Activated effector memory CD4-positive, alpha-beta T cell treated with anti-CD3 and anti-CD28 coated beads, Interleukin-2, amount 50 U/mL, for 16 hours (primary cell): ENCODE measurements at regions not wholly inside any gene's neighbourhood (a gene's known extent, or its start where the extent isn't known, plus 50 kb on each side); places are given as distances from the start of the nearest gene placed in this dataset.
A peak's percentile ranks its signal among the peaks of the same experiment; 100 is the strongest.

Experiments used
- DNase-seq: peaks from one replicate; pipeline ENCODE4 v3.0.0-alpha.2; 2020

DNA sequence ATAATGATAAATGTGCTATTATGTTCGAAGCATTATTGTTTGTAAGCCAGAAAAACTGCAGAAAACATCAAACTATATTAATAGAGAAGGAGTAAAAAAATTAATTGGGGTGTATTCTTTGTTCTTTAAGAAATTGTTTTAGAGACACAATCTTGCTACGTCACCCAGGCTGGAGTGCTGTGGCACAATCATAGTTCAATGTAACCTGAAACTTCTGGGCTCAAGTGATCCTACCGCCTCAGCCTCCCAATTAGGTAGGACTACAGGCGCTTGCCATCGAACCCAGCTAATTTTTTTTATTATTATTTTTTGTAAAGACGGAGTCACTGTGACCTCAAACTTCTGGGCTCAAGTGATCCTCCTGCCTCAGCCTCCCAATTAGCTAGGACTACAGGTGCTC is 1138.6 kb downstream of the GATA3 start:
- DNase-seq = no peak

DNA sequence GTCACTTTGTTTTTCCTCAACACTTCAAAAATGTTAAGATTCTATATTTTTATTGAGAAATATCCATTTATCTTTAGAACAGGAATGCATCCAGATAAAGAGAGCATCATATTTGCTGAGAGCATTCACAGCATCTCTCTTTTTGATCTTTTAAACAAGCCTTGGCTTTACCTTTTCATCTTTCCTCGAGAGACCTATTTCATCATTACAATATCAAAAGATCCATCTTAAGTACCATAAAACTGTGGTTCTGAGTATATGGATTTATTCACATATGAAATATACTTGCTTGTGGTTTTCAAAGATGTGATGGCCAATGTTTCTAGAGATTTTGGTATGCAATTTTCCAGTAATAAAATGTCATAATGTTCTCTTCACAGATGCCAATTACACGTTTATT is 1140.9 kb downstream of the GATA3 start:
- DNase-seq = no peak

DNA sequence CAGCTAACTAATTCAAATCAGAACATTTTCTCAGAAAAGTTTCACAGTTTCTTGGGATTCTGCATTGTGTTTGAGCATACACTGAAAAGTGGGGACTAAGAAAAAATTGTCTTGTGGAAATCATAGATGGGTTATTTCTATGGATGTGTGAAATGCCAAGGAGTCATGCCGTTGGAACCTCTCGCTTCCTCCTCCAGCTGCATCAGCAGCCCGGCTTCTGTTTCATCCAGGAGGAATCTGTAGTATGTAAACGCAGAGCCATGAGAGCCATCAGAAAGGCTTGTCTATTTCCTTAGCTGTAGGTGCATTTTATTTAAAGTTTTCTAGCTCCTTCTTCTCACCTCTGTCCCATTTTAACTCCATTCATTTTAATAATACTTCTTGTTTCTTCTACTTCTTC is 1144.1 kb downstream of the GATA3 start:
- DNase-seq = no peak

DNA sequence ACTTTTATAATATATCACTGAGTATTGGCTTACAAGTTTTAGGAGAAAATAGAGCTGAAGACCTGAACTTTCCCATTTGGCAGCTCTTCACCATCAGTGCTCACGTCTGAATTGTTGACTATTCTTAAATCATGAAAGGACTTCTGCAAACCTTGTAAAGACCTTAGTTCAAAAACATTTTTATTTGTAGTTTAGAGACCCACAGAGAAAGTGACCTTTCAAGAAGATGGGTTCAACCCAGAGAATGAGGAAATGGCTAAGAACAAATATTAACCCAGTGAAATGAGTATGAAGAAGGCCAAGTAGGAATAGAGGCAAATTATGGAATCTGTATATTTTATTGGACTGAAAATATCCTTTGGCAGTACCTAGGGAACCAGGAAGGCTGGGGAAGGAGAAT is 1151.1 kb downstream of the GATA3 start:
- no peak for DNase-seq

DNA sequence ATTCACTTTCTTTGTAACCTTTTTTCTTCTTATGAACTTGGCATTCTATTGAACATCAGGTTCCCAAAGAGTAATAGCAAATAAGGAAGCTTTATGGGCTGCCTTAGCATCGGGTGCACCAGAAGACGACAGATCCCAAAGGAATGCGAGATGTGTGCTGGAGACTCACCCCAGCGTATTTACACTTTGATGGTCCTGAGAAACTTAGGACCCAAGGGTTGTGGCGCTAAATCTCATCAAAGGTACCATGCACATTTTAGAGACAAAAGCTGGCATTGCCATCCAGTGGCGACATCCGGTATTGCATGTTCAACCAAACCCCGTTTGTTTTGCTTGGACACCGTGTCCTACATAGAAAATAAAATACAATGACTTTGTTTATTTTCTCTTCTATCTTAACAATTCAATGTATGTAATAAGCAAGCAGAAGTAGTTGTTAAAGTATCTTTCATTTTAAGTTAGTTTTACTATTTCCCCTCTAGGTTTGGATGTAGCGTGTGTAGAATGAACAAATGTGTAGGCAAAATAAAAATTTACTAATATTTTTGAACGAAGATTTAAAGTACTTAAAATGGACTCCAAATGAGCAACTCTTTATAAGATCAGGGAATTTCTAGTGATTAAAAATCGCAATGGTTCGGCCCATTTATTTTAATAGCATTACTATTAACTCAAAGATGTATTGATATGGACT is 1154.8 kb downstream of the GATA3 start:
- peak; percentile 91 for DNase-seq

DNA sequence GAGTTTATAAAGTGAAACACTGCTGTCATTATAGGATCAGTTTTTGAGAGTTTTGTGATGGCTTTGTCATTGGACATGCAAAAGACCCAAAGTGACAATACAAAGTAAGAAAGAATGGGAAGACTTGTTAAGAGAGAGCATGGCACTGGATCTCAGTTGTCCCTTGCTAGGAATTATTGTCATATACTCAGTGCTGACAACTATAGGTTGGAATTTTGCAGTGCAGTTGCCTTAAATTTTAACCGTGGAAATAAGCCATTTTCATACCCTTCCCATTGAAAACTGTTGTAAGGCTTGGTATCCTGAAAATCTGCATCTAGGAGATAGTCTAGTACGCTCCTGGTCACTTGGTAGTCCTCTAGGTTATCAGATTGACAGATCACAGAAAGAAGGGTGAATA is 1156.7 kb downstream of the GATA3 start:
- no peak for DNase-seq

DNA sequence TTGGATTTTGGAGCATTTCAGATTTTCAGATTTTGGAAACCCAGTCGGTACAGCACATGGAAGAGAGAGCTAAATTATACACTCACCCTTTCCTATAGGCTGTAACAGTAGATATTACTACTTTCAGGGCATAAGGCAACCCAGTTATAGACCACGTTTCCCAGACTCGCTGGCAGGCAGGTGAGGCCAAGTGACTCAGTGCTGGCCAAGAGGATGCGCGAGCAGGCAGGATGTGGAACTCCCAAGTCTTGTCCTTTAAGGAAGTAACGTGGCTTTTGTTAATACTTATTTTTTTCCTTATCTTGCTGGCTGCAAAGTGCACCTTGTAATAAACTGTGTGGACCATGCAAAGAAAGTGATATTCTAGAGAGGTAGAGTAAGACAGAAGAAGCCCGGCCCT is 1160.1 kb downstream of the GATA3 start:
- no peak for DNase-seq

DNA sequence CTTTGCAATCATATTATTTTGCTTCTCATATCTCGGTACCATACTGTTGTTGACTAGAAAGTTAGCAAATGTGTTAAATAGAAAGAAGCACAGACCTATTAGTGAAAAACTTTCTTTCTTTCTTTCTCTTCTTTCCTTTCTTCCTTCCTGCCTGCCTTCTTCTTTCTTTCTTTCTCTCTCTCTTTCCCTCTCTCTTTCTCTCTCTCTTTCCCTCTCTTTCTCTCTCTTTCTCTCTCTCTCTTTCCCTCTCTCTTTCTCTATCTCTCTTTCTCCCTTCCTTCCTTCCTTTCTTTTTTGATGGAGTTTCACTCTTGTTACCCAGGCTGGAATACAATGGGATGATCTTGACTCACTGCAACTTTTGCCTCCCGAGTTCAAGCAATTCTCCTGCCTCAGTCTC is 1160.6 kb downstream of the GATA3 start:
- no peak for DNase-seq

DNA sequence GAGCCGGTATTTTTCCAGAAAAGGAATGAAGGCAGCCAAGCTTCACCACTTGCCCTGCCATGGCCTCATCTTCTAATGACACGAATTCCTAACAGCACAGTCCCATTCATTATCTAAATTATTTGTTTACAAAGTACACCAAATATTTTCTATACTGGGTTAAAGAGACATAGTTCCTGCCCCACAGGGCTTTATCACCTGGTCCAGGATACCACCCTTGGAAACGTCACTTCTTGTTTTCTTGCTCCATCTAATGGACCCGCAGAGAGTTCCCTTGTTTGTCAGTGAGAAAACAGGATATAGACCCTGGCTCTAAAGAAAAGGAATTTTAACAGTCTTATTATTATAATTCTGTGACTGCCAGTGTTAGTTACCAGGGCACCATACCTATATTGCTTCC is 1165.4 kb downstream of the GATA3 start:
- no peak for DNase-seq

DNA sequence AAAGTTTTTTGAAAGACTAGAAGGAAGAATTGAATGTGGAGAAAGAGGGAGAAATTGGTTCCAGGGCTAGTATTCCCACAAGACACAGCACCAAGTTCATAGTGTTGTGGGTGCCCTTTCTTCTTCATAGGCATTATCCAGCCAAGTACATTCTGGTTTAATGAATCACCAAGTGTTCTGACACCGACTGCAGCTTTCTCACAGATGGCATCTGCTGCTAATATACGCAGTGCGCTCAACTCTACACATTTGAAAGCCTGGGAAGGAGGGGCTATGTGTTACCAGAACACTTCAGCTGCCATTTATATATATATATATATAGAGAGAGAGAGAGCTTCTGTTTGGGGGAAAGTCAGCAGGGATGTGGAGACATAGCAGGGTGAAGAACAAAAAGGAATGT is 1168.4 kb downstream of the GATA3 start:
- no peak for DNase-seq

DNA sequence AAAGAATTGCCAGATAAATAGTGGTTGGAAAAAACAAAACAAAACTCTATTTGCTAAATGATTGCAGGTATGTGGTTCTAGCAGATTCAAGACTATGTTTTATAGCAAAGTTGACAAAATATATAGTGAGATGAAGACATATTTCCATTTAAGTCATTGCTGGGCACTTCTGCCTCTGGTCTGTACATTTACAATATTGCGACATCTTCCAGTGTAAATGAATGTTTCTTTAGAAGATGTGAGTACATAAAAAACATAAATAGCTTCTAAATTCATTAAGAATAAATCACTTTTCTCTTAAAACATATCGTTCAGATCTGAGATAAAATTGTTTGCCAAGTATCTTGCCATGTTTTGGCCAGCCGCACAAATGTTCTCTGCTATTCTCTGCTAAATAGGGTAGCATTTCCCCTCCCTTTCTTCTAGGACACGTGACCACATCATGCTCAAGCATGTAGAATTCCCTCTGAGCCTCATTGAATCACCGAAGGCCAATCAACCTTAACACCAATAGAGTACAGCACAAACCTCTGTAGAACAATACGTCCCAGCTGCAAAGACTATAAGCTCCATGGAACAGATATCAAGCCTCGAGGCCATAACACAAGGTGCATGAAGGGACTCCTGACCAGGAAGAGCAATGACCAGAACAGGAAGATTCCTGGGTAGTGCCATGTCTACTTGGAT is 1173.3 kb downstream of the GATA3 start:
- DNase-seq = no peak

DNA sequence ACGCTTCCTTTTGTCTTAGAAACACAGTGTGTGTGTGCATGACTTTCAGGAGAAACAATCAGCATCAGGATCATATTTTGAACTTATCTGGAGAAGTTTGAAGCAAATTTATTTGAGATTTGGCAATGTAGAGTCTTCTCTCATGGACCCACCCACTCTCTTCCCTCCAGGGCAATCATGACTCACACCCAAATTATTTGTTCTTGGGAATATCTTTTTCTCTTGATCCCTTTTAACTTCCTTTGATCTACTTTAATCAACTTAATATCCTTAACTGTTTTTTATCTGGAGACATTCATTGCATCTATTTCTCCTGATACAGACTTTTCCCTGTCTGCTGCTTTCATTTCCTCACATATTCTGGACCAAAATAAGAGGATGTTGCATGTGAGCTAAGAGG is 1174.3 kb downstream of the GATA3 start:
- DNase-seq = no peak

DNA sequence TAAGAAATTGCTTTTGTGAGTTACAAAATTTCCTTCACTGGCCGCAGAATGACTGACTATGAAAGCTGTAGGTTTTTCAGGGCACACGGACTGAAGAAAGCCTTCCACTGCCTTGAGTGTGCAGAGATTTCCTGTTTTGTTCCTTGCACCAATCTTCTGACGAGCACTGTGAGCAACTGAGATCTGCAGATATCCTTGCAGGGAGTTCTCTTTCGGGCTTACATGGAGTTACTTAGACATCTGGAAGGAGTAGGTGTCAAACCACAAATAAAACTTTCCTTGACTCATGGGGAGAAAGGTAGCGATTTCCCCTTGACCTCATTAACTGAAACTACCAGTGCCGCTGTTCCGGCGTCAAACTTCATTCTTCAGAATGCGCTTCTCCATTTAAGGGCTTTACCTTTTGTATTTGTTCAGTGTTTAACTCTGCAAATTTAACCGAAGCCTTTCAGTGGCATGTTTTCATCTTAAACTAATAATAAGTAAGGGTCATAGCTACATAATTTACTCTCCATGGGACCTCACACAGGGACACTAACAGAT is 1175.3 kb downstream of the GATA3 start:
- peak; percentile 64 for DNase-seq

DNA sequence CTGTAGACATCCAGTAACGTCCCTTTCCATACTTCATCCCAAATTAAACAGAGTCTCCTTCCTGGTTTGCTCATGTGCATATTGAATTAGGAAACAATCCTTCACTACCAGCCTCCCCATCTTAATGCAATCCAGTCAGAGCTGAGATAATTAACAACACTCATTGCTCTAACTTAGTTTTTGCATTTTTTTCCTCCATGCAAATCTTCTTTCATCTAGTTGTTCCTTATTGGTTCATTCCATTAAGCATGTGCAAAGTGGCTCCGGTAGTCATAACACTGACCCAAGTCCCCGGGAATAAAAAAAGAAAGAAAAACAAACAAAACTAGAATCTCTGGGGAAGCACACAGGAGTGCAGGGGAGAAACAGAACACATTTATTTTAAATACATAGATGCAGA is 1176.1 kb downstream of the GATA3 start:
- DNase-seq = no peak

DNA sequence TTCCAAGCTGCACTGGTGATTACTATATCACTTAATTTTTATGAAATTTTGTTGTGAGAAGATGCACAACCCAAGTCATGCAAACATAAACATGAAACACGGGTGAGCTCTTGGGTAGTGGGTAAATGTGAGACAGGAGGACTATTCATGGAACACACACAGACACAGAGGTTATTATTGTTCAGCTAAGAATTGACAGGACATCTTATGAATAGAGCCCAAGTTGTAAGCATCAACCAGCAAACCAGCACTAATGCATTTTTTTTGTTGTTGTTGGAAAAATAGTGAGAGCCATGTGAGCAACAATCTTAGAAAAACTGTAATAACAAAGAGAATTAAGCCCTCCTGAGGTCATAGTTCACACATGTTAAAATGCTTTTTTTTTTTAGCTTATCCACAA is 1179.7 kb downstream of the GATA3 start:
- DNase-seq = no peak

DNA sequence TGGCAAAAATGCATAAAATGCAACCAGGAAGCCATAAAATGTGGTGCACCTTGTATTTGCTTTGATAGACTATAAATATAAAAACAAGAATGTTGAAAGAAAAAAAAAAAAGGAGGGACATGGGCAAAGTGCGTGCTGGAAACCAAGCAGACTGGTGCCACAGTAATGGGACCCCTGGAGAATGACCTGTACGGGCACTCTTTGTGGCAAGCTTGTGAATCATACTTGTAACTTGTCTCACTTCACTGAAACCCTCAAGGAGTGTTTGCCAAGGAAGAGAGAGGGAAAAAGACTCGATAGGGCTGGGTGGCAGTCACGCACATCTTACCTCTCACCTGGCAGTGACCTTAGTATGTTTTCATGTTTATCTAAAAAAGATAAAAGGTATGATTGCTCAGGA is 1183.6 kb downstream of the GATA3 start:
- no peak for DNase-seq

DNA sequence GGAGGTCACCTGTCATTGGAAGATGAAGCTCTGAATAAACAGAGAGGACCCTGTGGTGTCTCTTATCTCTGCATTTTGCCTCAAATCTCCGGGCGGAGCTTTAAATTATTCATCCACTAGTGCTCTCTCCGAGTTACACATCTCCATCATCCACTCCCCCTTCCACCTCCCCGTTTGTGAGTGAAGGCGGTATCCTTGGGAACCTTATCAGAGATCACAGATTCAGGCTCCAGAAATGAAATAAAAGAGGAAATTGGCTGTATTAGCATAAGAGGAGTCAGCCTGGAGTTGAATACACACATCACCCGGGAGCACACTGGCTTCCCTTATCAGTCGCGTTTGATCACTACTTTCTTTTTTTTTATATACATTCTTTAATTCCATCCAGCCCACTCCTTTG is 1184.8 kb downstream of the GATA3 start:
- no peak for DNase-seq

DNA sequence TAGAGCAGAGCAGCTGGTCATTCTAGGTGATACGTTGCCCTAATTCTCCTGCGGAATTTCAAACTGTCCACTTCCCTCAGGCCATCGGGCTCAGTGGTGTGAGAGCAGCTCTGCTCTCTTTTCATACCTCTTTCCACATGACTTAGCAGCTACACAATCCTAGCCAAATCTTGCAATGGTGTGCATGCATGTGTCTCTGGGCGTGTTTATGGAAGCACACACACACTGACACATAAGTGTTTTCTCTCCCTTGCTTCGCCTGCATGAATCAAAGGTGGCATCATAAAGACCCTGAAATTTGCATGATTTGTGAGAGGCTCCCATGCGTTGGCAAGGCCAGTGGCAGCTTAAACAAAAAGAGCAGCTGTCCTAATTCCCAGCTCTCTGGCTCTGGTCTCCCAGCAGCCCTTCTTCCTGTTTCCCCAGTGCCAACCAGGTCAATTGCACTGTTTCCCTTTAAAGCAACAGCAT is 1189.5 kb downstream of the GATA3 start:
- DNase-seq = no peak

DNA sequence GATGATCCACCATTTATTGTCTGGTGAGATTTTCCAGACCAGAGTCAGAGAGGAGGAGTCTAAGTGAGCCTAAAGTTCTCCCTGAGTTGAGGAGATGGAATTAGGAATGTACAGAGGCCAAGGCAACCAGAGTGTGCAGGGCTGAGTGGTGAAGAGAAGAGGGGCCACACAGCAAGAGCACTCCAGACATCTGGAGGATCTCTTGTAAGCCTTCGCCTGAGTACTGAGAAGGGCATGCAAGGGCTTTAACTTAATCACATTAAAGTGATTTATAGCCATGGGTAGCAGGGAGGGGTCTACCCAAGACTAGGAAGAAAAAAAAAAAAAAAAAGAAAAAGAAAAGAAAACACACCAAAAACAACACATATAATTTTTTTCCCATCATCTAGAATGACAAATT is 1190.4 kb downstream of the GATA3 start:
- no peak for DNase-seq

DNA sequence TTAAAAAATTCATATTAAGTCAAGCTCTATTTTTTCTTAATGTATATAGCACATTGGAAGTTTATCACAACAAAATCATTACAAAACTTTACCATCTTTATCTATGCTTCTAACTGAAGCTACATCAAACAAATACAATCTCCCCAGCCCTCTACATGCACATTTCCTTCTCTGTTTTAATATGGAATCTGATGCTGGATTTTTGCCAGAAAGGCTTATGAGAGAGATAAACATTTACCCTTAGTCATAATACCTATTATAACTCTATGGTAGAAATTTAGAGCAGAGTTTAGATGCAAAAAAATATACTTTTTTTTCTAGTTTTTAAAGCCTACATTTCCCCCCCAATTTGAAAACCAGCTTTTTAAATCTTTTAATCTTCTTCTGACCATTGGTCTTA is 1198.6 kb downstream of the GATA3 start:
- no peak for DNase-seq

DNA sequence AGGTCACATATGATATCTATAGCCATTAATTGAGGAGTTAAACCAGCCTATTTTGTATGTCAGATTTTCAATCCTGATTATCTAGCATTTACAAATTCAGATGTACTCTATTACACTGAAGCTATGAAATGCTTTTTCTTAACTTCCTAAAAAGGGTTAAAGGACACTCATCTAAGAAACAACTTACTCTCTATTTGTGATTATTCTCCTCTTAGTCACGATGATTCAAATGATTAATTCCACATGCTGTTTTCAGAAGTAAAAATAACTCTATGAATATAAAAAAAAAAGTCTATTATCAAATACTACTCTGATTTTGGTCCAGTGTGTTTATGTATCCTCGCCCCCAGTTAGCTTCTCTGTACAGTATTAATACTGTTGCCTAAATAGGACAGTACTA is 1199.9 kb downstream of the GATA3 start:
- DNase-seq = no peak

DNA sequence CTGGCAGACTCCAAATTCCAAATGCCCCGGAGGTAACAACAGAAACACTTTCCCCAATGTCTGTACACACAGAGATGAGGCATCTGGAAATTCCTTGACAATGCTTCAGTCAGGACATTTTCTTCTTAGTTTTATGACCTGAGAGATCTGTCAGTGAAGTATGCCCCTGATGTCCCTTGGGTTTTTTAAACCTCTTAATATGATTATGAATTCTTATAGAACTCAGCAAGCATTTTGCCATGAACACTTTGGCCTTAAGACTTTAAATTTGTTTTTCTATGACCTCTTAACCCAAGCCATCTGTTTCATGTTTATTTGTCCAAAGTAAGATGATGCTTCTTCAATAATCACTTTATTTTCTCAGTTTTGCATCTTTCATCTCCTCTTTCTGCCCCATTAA is 1206.2 kb downstream of the GATA3 start:
- DNase-seq = no peak

DNA sequence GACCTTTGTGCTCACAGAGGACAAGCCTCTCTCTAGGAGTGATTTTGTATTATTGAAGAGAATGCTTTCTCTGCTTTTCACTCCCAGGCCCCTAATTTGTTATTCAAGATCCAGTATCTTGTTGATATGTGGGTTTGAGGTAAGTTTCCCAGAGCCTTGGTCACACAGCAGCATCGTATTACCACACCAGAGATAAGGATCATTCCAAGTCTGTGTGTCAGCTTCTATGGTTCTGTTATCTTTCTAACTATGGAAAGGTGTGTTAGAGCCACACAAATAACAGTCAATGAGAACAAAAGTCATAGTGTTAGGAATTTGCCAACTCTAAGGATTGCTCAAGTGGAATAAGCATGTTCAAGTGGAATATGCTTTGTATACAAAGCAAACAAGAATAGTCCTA is 1208.3 kb downstream of the GATA3 start:
- no peak for DNase-seq

DNA sequence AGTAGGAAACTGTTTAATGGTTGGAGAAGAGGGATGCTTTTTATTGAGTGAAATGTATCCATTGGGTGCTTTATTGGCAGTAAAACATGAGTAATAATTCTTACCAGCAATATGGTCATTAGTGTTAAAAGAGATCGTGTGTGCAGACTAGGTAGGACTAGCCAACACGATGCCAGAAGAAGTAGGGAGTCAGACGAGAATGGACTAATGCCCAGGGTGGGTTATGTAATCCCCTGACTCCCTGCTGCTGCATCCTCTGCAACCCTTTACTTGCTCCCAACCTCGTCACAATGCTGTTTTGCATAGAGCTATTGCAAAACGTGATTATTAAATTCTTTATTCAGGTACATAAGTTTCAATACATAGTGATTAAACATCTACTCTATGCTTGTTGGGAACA is 1213.7 kb downstream of the GATA3 start:
- no peak for DNase-seq
